ENCODE measurements at regions not wholly inside any gene's neighbourhood (a gene's known extent, or its start where the extent isn't known, plus 50 kb on each side); places are given as distances from the start of the nearest gene placed in this dataset.
"Not testable (repeated sequence)": the region's sequence is repeated elsewhere in the genome, so short reads cannot be mapped to it uniquely, and the experiment has no call there.

DNA sequence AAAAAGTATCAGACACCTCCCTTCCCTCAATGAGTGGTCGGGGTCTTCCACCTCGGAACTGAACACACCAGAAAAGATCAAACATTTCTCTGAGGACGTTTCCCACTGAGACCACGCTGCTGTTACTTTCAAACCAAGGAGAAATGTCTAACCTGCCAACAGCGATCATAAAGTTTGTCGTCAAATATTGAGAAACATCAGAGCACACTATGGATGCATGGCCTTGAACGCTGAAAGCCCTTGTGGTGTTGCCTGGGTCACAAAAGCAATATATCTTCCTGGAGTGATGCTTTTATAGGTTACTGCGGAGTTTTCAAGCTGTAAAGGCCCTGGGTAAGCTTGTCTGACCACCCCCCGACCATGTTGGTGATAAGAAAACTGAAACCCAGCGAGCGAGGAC lies 70.2 kb upstream of the ID2 start:
- no peak for DNase-seq (ENCODE audit: low read depth, low spot score)

DNA sequence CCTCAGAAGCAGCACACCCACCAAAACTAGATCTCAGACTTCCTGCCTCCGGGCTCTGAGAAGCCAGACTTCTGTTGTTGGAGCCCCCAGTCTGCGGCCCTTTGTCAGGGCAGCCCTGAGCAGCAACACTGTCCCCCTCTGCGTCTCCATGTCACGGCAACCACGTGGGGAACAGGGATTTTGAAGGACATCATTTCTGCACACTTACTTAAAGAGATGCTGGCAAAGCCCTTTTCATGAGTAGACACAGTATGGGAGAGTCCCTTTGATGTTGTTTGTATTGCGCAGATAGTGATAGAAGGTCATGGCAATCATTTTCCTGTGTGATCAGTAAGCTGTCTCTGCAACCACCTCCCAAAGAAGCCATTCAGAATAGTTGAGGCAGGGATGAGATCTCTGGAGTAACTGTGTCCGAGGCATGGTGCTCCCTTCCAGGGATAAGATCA lies 69.1 kb upstream of the ID2 start:
- no peak for DNase-seq (ENCODE audit: low read depth, low spot score)

DNA sequence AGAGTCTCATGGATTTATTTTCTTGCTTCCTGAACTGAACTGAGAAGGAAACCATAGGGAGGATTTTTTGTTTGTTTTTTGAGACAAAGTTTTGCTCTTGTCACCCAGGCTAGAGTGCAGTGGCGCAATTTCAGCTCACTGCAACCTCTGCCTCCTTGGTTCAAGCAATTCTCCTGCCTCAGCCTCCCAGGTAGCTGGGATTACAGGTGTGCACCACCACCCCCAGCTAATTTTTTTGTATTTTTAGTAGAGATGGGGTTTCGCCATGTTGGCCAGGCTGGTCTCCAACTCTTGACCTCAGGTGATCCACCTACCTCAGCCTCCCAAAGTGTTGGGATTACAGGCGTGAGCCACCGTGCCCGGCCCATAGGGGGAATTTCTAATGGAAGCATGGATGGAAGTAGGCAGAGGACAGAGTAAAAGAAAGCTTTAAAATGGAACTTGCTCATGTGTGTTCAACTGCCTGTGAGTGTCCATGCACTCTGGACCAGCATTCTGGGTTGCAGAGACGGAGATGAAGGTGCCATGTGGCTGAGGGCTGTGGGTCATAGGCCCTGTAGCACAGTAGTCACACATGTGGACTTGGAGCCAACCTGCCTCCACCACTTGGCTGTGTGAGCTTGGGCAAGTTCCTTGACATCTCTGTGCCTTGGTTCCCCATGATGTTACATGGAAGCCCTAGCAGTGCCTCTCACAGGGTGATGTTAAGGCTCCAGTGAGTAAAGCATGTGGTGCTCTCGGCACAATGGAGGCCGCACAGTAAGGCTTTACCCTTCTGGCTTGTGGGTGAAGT lies 68.5 kb upstream of the ID2 start:
- DNase-seq (ENCODE audit: low read depth, low spot score), result not testable (repeated sequence)

DNA sequence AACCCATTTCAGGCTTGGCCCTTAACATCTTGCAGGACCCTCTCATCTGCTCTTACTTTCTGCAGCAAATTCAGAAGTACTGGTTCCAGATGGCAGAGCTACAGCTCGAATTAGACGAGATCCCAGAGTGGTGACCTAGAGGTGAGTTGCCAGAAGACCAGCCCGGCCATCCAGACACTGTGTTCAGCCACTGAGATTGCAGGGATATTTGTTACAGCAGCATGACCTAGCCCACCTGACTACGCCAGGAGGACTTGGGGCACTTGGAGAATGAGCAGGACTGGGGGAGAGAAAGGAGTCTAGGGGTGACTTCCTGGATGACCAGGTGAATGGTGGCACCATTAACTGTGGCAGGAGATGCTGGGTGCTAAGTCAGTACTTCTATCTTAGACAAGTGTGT lies 67.2 kb upstream of the ID2 start:
- DNase-seq (ENCODE audit: low read depth, low spot score), result no peak

DNA sequence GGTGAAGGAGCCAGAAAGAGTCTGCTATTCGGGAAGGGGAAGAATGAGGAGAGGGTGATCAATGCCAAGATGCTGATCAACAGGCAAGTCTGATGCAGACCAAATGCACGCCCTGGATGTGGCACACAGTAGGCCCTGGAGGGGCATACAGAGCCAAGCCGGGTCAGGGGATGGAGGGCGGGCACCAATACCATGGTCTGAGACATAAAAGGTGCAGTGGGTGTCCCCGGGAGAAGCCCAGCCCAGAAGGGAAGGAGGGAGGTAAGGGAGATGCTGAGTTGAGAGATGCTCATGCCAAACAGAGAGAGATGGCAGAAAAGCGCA lies 66.6 kb upstream of the ID2 start:
- no peak for DNase-seq (ENCODE audit: low read depth, low spot score)

DNA sequence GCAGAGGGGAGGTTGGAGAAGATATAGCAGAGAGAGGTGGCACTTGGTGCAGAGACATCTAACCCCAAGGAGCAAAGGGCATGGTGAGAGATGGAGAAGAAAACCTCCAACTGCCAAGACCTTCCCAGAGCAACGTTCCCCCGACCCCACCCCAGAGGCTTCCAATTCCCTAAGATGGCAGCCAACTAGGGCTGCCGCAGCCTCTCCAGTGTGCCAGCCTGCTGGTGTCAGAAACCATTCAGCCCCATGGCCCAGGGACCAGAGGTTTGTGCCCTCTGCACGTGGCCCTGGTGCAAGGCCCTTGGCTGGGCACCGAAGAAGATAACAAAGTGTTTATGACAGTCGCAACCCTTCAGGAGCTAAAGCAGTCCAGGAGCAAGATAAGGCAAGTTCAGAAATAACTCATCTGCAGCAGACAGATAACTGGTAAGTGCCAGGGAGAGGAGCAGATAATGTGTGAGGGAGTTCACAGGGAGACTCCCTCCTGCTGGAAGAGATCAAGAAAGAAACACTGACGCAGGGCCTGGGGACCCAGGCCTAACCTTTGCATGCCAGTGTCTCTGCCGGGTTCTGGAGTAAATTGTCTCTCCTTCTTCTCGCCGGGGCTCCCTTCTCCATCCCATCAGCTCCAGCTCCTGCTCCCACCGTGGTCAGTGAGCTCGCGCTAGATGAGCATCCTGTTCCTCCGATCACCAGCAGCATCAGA lies 66.1 kb upstream of the ID2 start:
- DNase-seq (ENCODE audit: low read depth, low spot score), result no peak

DNA sequence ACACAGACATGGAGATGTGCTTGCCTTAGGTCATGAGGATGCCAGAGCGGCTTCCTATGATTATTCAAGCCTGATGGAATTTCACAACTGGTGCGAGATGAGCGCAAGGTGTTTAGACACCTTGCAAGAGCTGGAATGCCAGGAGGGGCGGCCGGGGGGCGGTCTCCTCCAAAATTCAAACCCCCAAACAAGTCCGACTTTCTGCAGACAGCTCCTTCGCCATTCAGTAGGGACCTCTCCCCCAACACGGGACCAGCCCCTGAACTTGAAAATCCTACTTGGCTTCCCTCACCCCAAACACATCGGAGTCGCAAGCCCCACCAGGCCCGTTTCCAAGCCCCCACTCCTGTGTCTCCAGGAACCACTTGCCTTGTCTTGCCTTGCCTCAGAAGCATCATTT lies 64.8 kb upstream of the ID2 start:
- no peak for DNase-seq (ENCODE audit: low read depth, low spot score)

DNA sequence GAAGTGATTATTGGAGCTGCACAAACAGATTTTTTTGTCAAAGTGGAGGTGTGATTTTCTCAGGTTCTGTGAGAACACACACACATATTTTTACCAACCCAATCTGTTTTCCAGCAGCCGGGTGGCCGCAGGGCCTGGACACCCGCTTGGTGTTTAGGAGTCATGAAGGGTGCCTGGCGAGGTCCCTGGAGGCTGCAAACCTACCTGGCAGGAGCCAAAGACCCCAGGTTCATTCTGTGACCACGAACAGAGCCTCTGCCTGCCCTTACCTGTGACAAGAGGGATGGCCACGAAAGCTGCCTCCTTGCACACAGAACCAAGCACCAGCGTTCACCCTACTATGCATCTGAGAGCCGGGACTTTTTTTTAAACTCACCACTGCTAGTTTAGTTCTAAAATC lies 64.3 kb upstream of the ID2 start:
- DNase-seq (ENCODE audit: low read depth, low spot score), result no peak

DNA sequence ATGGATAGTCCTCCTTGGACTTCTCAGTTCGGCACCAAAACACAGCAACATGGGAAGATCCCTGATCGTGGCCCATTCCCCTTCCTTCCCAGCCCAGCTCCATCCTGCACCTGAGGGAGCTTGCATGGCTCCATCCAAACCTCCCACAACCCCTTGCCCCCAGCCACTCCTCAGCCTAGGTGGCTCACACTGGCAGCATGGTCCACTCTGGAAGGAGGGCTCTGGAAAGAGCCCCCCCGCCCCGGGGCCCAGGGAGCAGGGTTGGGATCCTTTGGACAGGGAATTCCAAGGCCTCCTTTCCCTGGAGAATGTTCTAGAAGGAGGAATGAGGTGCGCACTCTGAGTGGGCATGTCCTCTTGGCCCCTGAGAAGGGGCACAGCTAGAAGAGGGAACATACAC lies 62.8 kb upstream of the ID2 start:
- no peak for DNase-seq (ENCODE audit: low read depth, low spot score)

DNA sequence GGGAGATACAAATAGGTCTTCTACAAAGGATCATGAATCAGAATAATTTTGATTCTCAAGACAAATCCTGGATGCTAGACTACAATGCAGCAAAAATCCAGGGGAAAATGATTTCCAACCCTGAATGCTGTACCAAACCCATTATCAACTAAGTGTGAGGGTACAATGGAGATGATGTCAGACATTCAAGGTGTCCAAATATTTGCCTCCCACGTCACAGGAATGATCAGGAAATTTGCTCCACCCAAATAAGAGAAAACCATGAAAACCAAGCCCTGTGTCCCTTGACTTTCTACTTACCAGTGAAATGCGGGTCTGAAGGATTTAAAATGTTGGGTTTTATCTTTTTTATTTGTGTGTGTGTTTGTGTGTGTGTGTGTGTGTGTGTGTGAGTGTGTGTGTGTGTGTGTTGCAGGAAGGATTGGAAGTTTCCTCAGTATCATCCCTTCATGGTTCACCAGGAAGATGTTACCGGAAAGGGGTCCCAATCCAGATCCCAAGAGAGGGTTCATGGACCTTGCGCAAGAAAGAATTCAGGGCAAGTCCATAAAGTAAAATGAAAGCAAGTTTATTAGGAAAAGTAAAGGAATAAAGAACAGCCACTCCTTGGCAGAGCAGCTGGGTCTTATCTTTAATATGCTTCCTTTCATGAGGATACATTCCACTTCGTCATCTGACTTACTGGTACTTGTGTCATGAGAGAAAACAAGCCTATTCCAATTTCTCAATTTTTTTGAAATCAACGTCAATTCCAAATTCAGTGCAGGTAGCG lies 61.1 kb upstream of the ID2 start:
- DNase-seq (ENCODE audit: low read depth, low spot score), result no peak

DNA sequence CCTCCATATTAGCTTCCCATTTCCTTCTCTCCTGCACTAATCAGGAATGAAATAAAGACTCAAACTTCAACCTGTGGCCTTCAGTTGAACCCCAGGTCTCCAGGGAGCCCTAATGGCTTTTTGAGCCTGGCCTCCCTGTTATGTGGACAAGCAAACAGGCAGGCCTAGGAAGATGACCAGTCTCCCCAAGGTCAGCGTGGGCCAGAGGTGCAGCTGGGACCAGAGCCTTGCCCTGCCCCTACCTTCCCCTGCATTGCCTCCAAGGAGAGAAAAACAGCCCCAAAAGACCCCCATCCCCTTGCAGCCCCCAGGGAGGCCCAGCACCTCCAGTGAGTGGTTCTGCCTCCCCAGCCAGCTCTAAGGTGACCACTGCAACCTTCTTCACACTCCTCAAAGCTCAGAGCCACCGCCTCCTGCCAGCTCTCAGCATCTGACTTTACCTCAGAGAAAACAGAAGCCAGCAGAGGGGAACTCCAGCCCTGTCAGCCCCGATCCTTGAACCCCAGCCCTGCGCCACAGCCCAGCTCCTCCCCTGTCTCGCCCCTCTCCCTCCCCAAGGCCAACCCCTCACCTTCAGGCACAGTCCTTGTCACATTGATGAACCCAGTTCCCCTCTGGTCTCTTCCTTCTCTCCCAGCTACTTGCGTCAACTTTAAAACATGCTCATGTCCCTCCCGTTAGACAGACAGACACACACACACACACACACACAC lies 59.5 kb upstream of the ID2 start:
- DNase-seq (ENCODE audit: low read depth, low spot score), result no peak

DNA sequence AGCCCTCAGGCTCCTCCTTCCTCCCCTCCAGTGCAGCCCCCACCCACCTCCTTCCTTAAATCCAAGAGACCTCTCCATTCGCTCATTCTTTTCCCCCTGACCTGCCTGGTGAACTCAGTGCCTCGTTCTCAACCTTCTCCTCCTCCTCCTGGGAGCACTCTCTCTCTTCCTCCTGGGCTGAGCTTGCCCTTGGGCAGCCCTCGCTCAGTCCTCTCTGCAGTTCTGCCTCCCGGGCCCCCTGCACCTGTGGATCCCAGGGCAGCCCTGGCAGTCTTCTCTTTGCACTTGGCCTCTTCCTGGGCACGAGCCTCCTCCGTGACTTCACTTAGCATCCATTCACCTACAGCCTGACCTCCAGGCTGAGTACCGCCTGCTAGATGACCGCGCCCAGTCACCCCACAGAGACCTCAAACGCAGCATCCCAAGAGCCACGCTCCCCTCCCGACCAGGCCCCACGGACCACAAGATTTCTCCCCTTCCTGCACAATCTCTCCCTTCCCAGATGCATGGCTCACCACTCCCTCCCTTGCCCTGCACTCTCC lies 58.9 kb upstream of the ID2 start:
- DNase-seq (ENCODE audit: low read depth, low spot score), result no peak

DNA sequence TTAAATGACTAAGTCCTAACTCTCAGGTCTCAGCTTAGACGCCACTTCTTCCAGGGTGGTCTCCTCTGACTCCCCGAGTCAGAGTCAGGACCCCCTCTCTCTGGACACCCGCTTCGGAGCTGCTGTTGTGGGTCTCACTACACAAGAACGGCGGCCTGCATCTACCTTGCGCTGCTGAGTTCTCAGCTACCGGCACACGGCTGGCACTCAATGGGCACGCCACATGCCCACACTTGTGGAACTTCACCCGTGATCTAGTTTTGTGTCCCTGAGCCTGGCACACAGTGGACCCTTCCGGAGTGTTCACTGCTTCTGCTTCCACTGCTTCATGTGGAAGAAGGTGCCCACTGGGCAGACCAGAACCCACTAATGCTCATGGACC lies 58.3 kb upstream of the ID2 start:
- no peak for DNase-seq (ENCODE audit: low read depth, low spot score)

DNA sequence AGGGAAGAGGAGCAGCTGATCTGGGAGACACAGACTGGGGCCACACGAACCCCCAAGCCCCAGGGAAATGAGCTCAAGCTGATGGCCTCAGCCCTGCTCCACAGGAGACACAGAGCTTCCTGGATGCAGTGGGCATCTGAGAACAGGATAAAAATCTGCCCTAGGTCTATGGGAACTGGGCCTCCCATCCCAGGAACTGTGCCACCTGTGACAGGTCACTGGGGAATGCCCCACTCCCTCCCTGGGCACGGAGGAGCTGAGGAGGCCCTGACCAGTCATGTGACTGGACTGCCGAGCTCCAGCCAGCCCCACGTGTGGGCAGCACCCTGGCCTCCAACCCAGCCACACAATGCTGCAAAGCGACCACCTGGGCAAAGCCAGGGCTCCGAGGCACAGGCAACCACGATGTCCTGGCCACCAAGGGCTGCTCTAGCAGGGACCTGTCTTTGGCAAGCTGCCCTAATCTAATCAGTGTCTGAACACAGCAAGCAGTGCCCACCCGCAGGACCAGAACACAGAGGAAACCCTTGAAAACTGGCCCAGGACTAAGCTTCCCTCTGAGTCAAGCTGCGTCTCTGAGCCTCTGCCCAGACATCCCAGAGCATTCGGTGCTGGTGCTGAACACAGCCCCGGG lies 57.8 kb upstream of the ID2 start:
- no peak for DNase-seq (ENCODE audit: low read depth, low spot score)

DNA sequence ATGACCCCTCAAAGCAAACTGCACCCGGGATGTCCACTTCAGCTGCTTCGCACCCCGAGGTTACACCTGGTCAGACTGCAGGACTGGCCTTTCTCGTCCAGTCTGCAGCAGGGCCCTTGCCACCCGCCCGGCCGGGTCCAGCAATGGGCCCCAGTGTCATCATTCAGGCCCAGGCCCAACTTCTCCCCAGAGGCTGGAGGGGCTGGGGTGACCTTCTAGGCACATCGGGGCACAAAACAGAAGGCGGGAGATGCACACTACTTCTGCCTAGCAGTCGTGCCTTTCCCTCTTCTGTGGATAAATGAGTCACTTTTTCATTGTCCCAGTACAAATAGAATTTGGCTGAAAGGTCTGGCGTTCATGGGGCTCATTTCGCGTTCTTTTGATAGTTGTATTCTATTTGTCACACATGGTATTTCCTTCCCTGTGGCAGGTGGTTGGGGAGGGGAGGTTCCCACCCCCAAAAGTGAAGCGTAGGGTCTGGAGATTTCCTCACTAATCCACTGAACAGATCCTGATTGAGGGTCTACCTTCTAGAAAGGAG lies 56.9 kb upstream of the ID2 start:
- no peak for DNase-seq (ENCODE audit: low read depth, low spot score)

DNA sequence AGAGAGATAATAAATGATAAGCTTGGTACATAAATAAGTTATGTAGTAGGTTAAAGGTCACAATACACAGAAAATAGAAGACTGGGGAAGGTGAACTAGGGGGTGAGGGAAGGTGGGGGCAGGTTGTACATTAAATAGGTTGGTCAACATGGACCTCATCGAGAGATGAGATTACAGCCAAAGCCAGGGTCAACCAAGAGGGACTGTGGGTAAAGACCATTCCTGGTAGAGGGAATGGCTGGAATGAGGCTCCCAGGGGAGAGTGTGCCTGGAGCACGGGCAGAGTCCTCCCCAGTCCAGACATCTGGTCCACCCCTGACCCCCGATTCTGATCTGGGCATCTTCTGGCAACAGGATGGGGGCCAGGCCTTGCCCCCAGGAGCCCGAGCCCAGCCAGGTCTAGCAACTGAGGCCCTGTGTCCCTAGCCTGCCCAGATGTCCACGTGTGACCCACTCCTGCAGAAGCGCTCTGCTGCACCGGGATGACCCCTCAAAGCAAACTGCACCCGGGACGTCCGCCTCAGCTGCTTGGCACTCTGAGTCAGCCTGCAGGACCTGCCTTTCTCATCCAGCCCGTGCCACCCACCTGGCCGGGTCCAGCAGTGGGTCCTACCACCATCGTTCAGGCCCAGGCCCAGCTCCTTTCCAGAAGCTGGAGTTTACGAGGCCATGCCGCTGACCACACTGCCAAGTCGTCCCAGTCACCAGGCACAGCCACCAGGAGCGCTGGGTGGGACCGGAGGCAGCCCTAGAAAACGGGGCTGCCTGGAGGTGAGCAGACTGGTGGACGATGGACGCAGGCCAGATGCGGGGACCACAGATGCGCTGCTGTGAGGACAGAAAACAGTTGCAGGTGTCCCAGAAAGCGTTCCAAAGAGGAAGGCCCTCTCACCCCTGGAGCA lies 56.2 kb upstream of the ID2 start:
- DNase-seq (ENCODE audit: low read depth, low spot score), result no peak

DNA sequence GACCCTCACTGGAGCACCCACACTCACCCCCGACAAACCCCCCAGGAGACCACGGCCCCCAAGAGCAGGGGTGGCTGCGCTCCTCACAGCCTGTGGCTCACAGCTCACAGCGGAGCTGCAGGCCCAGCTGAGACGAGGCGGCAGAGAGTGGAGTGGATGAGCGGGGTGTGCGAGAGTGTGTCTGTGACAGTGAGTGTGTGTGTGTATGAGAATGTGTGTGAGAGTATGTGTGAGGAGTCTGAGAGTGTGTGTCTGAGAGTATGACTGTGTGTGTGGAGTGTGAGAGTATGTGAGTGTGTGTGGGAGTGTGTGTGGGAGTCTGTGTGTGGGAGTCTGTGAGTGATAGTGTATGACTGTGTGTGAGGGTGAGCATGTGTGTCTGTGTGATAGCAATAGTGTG lies 55.3 kb upstream of the ID2 start:
- no peak for DNase-seq (ENCODE audit: low read depth, low spot score)

DNA sequence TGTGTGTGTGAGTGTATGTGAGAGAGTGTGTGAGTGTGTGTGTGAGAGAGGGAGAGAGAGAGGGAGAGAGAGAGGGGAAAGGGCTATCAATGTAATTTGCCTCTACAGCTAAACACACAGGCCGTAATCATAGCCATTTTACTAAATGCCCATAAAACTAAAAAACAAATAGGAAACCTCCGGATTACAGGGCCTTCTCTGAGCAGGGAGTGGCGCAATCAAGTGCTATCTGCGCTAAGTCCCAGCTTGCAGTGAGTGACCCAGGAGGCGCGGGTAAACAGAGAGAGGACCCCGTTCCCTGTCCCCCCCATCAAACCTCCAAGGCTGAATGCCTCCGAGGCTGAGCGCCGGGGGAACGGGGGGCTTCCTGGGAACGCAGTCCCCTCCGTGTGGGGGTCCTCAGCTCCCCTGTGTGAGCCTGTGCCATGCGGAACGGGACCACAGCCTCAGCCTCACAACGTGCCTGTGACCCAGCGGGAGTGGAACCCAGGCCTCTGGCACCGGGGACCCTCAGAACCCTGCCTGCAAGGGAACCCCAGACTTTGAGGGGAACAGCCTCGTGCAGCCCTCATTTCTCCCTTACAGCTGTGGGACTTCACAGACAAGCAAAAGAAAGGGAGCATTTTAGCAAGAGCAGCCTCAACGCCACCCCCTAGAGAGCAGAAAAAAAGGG lies 54.7 kb upstream of the ID2 start:
- DNase-seq (ENCODE audit: low read depth, low spot score), result no peak

DNA sequence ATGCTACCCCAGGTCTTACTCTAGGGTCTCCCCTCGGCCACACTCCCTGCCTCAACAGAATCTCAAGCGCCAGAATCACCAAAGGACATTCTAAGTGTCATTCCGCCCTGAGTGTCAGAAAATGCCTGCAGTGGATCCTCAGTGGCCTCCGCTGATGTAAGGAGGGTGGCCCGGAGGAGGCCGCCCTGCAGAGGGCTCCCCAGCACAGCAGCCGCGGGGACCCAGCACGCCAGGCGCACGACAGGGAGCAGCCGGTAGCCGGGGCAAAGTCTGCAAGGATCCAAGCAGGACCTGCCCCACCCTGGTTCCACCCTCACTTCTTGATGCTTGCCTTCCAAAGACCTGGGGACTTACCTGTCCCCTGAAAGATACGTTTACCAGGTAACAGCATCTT lies 54.2 kb upstream of the ID2 start:
- DNase-seq (ENCODE audit: low read depth, low spot score), result no peak

All from activated naive CD8-positive, alpha-beta T cell treated with anti-CD3 and anti-CD28 coated beads, Interleukin-2, amount 50 U/mL, for 16 hours (primary cell).